Endothelial cell of umbilical vein (primary cell): ENCODE measurements at regions not wholly inside any gene's neighbourhood (a gene's known extent, or its start where the extent isn't known, plus 50 kb on each side); places are given as distances from the start of the nearest gene placed in this dataset.

Source experiments
- BruUV-seq: library from RNA; stranded (reverse); fragments of 400-500 nt; replicated peaks from 2 replicates; lab custom pipeline; 2021; lab: Mats Ljungman, UMichigan
- CTCF ChIA-PET: fragments of 300-600, 350-600 bp; sonication (Branson Sonifier 250); formaldehyde crosslinking; loops from one replicate; lab custom pipeline; 2021; ENCODE audit warnings: antibody characterized with exemption, inconsistent platforms; lab: Charles Lee
- POLR2A ChIA-PET: fragments of 300-600, 350-600 bp; sonication (Branson Sonifier 250); formaldehyde crosslinking; loops from one replicate; lab custom pipeline; 2021; ENCODE audit warnings: antibody characterized with exemption, inconsistent platforms; lab: Charles Lee
- DNase-seq: peaks from one replicate; pipeline ENCODE4 v3.0.0-alpha.2; 2011; ENCODE audit warnings: low read depth, low spot score
- FAIRE-seq: peaks from 2 replicates; lab custom pipeline; 2011; peaks lifted over from hg19 to GRCh38; lab: Jason Lieb, UNC
- H2AFZ ChIP-seq: 2 replicates; pipeline ENCODE4 v1.6.0; 2012; ENCODE audit warnings: low read depth, low read length, control low read depth, inconsistent platforms
- H3K27ac ChIP-seq: 2 replicates; pipeline ENCODE4 v1.5.1; 2011; ENCODE audit warnings: low read depth, mild to moderate bottlenecking, control low read depth, low read length, moderate library complexity; ENCODE audit not compliant: insufficient read depth
- H3K27me3 ChIP-seq, 2 experiments: 2 replicates each; pipeline versions ENCODE4 v1.6.0 to v1.6.1; 2011; ENCODE audit warnings: low read length in 2 of 2, mixed read lengths in 1 of 2; ENCODE audit not compliant: control insufficient read depth in 2 of 2, insufficient read depth in 2 of 2
- H3K36me3 ChIP-seq, 2 experiments: 2 replicates in 1 of 2; 3 replicates in 1 of 2; pipeline ENCODE4 v1.5.1; 2011; ENCODE audit warnings: low read length in 2 of 2, mild to moderate bottlenecking in 1 of 2, moderate library complexity in 1 of 2; ENCODE audit not compliant: control insufficient read depth in 2 of 2, insufficient read depth in 2 of 2; ENCODE audit errors: extremely low read depth in 1 of 2
- H3K4me1 ChIP-seq: 3 replicates; pipeline ENCODE4 v1.5.1; 2011; ENCODE audit warnings: mild to moderate bottlenecking, low read length; ENCODE audit not compliant: control insufficient read depth, insufficient read depth; ENCODE audit errors: extremely low read depth
- H3K4me2 ChIP-seq: 2 replicates; pipeline ENCODE4 v1.6.1; 2011; ENCODE audit warnings: low read length, control low read depth, mixed read lengths; ENCODE audit not compliant: insufficient read depth
- H3K4me3 ChIP-seq, 3 experiments: fragments of 200-600 bp in 1 of 3; sonication (generic), shearing (Covaris generic) in 1 of 3; replicated peaks in 1 of 3; 2 replicates each; pipeline ENCODE4 v1.5.1; 2011 to 2016; ENCODE audit warnings: control low read depth in 3 of 3, low read length in 3 of 3, mild to moderate bottlenecking in 2 of 3, inconsistent platforms in 1 of 3, low read depth in 1 of 3, moderate library complexity in 1 of 3; ENCODE audit not compliant: insufficient read depth in 1 of 3
- H3K79me2 ChIP-seq: 2 replicates; pipeline ENCODE4 v1.6.0; 2012; ENCODE audit warnings: low read length, inconsistent platforms; ENCODE audit not compliant: control insufficient read depth, insufficient read depth
- H3K9ac ChIP-seq: replicated peaks from 2 replicates; pipeline ENCODE3; 2011; ENCODE audit warnings: low read length, control low read depth; ENCODE audit not compliant: insufficient read depth; ENCODE audit errors: extremely low read depth
- H3K9me1 ChIP-seq: replicated peaks from 3 replicates; pipeline ENCODE4 v1.6.0; 2011; ENCODE audit warnings: mild to moderate bottlenecking, low read length; ENCODE audit not compliant: control insufficient read depth, insufficient read depth; ENCODE audit errors: extremely low read depth
- H3K9me3 ChIP-seq: replicated peaks from 2 replicates; pipeline ENCODE4 v1.5.1; 2012; ENCODE audit warnings: low read length, inconsistent platforms; ENCODE audit not compliant: control insufficient read depth, insufficient read depth
- H4K20me1 ChIP-seq: replicated peaks from 2 replicates; pipeline ENCODE3; 2011; ENCODE audit warnings: mild to moderate bottlenecking, low read length; ENCODE audit not compliant: control insufficient read depth, insufficient read depth; ENCODE audit errors: extremely low read depth
- FOS ChIP-seq: IDR thresholded peaks from 2 replicates; pipeline ENCODE4 v1.6.1; 2011; ENCODE audit warnings: mild to moderate bottlenecking, low read length, moderate library complexity, borderline replicate concordance; ENCODE audit not compliant: insufficient read depth
- GATA2 ChIP-seq: IDR thresholded peaks from 2 replicates; pipeline ENCODE4 v1.7.0; 2011; ENCODE audit warnings: low read depth, mild to moderate bottlenecking, moderate library complexity, mixed read lengths, low read length; ENCODE audit not compliant: insufficient read length, insufficient read depth
- JUN ChIP-seq: IDR thresholded peaks from 2 replicates; pipeline ENCODE4 v1.6.1; 2011; ENCODE audit warnings: borderline replicate concordance, low read depth; ENCODE audit not compliant: insufficient read length, insufficient read depth
- MYC ChIP-seq: IDR thresholded peaks from one replicate; pipeline ENCODE4 v1.6.1; 2011; ENCODE audit warnings: mild to moderate bottlenecking, low read depth, low read length
- POLR2A ChIP-seq: IDR thresholded peaks from 2 replicates; pipeline ENCODE4 v1.6.1; 2012; ENCODE audit warnings: low read depth, mild to moderate bottlenecking, control low read depth, low read length
- dilution Hi-C: fragments of 300-500 bp; cut with MboI; formaldehyde crosslinking; loops from one replicate; pipeline ENCODE4 v1.15.0; 2019; ENCODE audit warnings: low sequenced_read_pairs; ENCODE audit not compliant: extremely low pct_ligation_motif_present
- intact Hi-C: fragments of 100-400 bp; cut with micrococcal nuclease; formaldehyde crosslinking; loops from one replicate; pipeline ENCODE4 v1.10.0; 2022

- Histone ChIP-seq H3K4me2 (peak overlapping the region; percentile 53), H3K9ac (peak overlapping the region; percentile 86), H3K4me3 (no peak overlapping the region), H4K20me1 (no peaks in the 10 kb centered on the region), H3K4me1 (peaks cover 96% of the 10 kb centered on the region), H3K36me3 (no peaks in the 10 kb centered on the region), H3K9me3 (no peaks in the 10 kb centered on the region), H3K79me2 (no peaks in the 10 kb centered on the region), H3K9me1 (no peaks in the 10 kb centered on the region), H3K27ac (peak overlapping the region; percentile 100), H2AFZ (no peak overlapping the region), H3K27me3 (no peaks in the 10 kb centered on the region)
- BruUV-seq: TSS peak; percentile 83
- dilution Hi-C loops (no loop called here), intact Hi-C loops (no loop called here)
- CTCF ChIA-PET: interaction anchor here (0.6 to 4.7 kb wide), 7 partner anchors 20 to 294 kb away, joined by 3 to 46 read pairs (median 4); no protein-coding TSS in a partner anchor
- TF ChIP-seq GATA2: no peak
- TF ChIP-seq POLR2A: peak; percentile 76
- FAIRE-seq (no peak), DNase-seq (peak; percentile 72)
- POLR2A ChIA-PET: interaction anchor here (1.1 to 2.0 kb wide), 3 partner anchors 20 to 89 kb away, joined by 3 to 15 read pairs (median 7); partner anchors contain the start of gene EFEMP1
Observed at GRCh38 chr2:56012221-56012765, 88.7 kb upstream of the EFEMP1 start.

- peaks cover 98% of the 10 kb centered on the region for H3K4me1 ChIP-seq
- intact Hi-C loops: no loop called here
- no peak overlapping the region for H3K4me3 ChIP-seq
- no peak overlapping the region for H2AFZ ChIP-seq
- peak overlapping the region; percentile 38 for H3K4me2 ChIP-seq
- peak overlapping the region; percentile 86 for H3K9ac ChIP-seq
- FAIRE-seq (peak; percentile 64), DNase-seq (peak; percentile 86)
- ChIA-PET CTCF (interaction anchor here (0.6 to 2.8 kb wide), 9 partner anchors 21 to 170 kb away, joined by 3 to 15 read pairs (median 4); partner anchors contain the start of gene EFEMP1), POLR2A (interaction anchor here (0.9 to 2.0 kb wide), 5 partner anchors 21 to 91 kb away, joined by 3 to 15 read pairs (median 7); partner anchors contain the start of gene EFEMP1)
- no peaks in the 10 kb centered on the region for H3K9me3 ChIP-seq
- peak; percentile 42 for TF ChIP-seq FOS
- peak; percentile 77 for TF ChIP-seq GATA2
- TF ChIP-seq MYC: no peak
- peak; percentile 85 for TF ChIP-seq JUN
- H3K36me3 ChIP-seq: no peaks in the 10 kb centered on the region
- H3K27me3 ChIP-seq: no peaks in the 10 kb centered on the region
- H3K79me2 ChIP-seq: no peaks in the 10 kb centered on the region
- no peaks in the 10 kb centered on the region for H3K9me1 ChIP-seq
- dilution Hi-C loops: no loop called here
- H4K20me1 ChIP-seq: no peaks in the 10 kb centered on the region
- BruUV-seq: no TSS peak
- peak overlapping the region; percentile 100 for H3K27ac ChIP-seq
Observed at GRCh38 chr2:56013475-56013874, 89.9 kb upstream of the EFEMP1 start.
